ENCODE measurements at regions not wholly inside any gene's neighbourhood (a gene's known extent, or its start where the extent isn't known, plus 50 kb on each side); places are given as distances from the start of the nearest gene placed in this dataset.

- peak; percentile 54 for DNase-seq
- in situ Hi-C loops (cut with MboI): no loop called here
Observed at GRCh38 chr2:19823507-19823906, 78.3 kb downstream of the TTC32 start.

GRCh38 chr2:19819097-19820065, 82.4 kb downstream of the TTC32 start:
- no peak overlapping the region for H2AFZ ChIP-seq
- peak overlapping the region; percentile 25 for H3K4me2 ChIP-seq (ENCODE audit: unreplicated experiment)
- peak overlapping the region; percentile 76 for H3K27ac ChIP-seq

More at GRCh38 chr2:19823507-19823906, 78.3 kb downstream of the TTC32 start:
- peak overlapping the region; percentile 36 for H3K4me2 ChIP-seq (ENCODE audit: unreplicated experiment)
- no peaks in the 10 kb centered on the region for H3K9me3 ChIP-seq (ENCODE audit: low read depth)
- peaks cover 20% of the 10 kb centered on the region for H3K4me1 ChIP-seq (ENCODE audit: insufficient read depth)
- H3K36me3 ChIP-seq (ENCODE audit: low read depth): no peaks in the 10 kb centered on the region
- H3K9ac ChIP-seq: no peak overlapping the region
- no peak overlapping the region for H3K4me3 ChIP-seq
- H3F3A ChIP-seq (ENCODE audit: insufficient read depth): peaks cover 7% of the 10 kb centered on the region
- no peak for TF ChIP-seq EZH2phosphoT487 (IDR thresholded peaks at IDR 0.05; ENCODE audit: insufficient read depth, low read depth)
- TF ChIP-seq EZH2 (IDR thresholded peaks at IDR 0.05; ENCODE audit: insufficient read depth, poor library complexity, severe bottlenecking): no peak
- H4K20me1 ChIP-seq (ENCODE audit: insufficient read depth): no peaks in the 10 kb centered on the region
- H2AFZ ChIP-seq: no peak overlapping the region
- H3K27ac ChIP-seq: peak overlapping the region; percentile 7; the same call in 1 of the 2 replicates
- H3K27me3 ChIP-seq (replicated peaks; ENCODE audit: insufficient read depth): no peaks in the 10 kb centered on the region
- no peaks in the 10 kb centered on the region for H3K79me2 ChIP-seq (ENCODE audit: insufficient read depth)
- no peaks in the 10 kb centered on the region for H3K9me2 ChIP-seq (ENCODE audit: insufficient read depth)

GRCh38 chr2:19818543-19818942, 83.2 kb downstream of the TTC32 start:
- H3K4me3 ChIP-seq: no peak overlapping the region
- H3K4me1 ChIP-seq (ENCODE audit: insufficient read depth): peaks cover 26% of the 10 kb centered on the region
- peak overlapping the region; percentile 25 for H3K4me2 ChIP-seq (ENCODE audit: unreplicated experiment)
- peak overlapping the region; percentile 46; the same call in 1 of the 2 replicates for H3K9ac ChIP-seq
- H3K79me2 ChIP-seq (ENCODE audit: insufficient read depth): no peaks in the 10 kb centered on the region
- H3K9me2 ChIP-seq (ENCODE audit: insufficient read depth): no peaks in the 10 kb centered on the region
- H3K9me3 ChIP-seq (ENCODE audit: low read depth): no peaks in the 10 kb centered on the region
- H4K20me1 ChIP-seq (ENCODE audit: insufficient read depth): no peaks in the 10 kb centered on the region
- no peak for TF ChIP-seq EZH2 (IDR thresholded peaks at IDR 0.05; ENCODE audit: insufficient read depth, poor library complexity, severe bottlenecking)
- TF ChIP-seq EZH2phosphoT487 (IDR thresholded peaks at IDR 0.05; ENCODE audit: insufficient read depth, low read depth): no peak
- no peak overlapping the region for H2AFZ ChIP-seq
- in situ Hi-C loops (cut with MboI): no loop called here
- H3K36me3 ChIP-seq (ENCODE audit: low read depth): no peaks in the 10 kb centered on the region
- H3K27ac ChIP-seq: peak overlapping the region; percentile 76
- H3F3A ChIP-seq (ENCODE audit: insufficient read depth): peaks cover 13% of the 10 kb centered on the region
- WGBS, 2 experiments (ENCODE audit: low coverage in 1 of 2, low lambda C conversion rate in 2 of 2, missing lambda C conversion rate in 2 of 2): 62 to 68% methylated on average over 3 of the region's 3 CpGs
- peak; percentile 46 for DNase-seq
- H3K27me3 ChIP-seq (replicated peaks; ENCODE audit: insufficient read depth): no peaks in the 10 kb centered on the region

More at GRCh38 chr2:19819097-19820065, 82.4 kb downstream of the TTC32 start:
- H3K9me3 ChIP-seq (ENCODE audit: low read depth): no peaks in the 10 kb centered on the region
- TF ChIP-seq EZH2 (IDR thresholded peaks at IDR 0.05; ENCODE audit: insufficient read depth, poor library complexity, severe bottlenecking) (no peak), EZH2phosphoT487 (IDR thresholded peaks at IDR 0.05; ENCODE audit: insufficient read depth, low read depth) (no peak)
- no peaks in the 10 kb centered on the region for H3K79me2 ChIP-seq (ENCODE audit: insufficient read depth)
- peak overlapping the region; percentile 46; the same call in 1 of the 2 replicates for H3K9ac ChIP-seq
- H4K20me1 ChIP-seq (ENCODE audit: insufficient read depth): no peaks in the 10 kb centered on the region
- H3F3A ChIP-seq (ENCODE audit: insufficient read depth): peaks cover 13% of the 10 kb centered on the region
- H3K36me3 ChIP-seq (ENCODE audit: low read depth): no peaks in the 10 kb centered on the region
- in situ Hi-C loops (cut with MboI): no loop called here
- peaks cover 28% of the 10 kb centered on the region for H3K4me1 ChIP-seq (ENCODE audit: insufficient read depth)
- H3K9me2 ChIP-seq (ENCODE audit: insufficient read depth): no peaks in the 10 kb centered on the region
- no peaks in the 10 kb centered on the region for H3K27me3 ChIP-seq (replicated peaks; ENCODE audit: insufficient read depth)
- no peak overlapping the region for H3K4me3 ChIP-seq
- 43% methylated on average over 8 of the region's 8 CpGs for WGBS, 2 experiments (ENCODE audit: low coverage in 1 of 2, low lambda C conversion rate in 2 of 2, missing lambda C conversion rate in 2 of 2)
- DNase-seq: peak; percentile 98

DNA sequence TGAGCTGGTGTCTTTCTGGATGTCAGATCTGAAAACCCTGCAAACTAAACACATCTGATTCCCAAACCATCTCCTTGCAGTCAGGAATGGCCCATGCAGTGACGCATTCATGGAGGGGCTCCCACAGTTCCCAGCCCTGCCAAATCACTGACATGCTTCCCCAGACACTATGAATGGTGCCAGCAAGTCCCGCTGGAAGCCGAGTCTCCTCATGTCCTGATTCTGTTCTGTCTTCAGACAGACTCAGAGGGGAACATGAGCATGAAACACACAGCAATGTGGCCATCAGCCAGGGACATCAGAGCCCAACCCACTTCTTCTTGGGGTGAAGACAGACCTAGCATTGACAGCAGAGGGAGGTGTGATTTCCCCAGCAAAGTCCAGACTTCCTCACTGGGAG, 83.7 kb downstream of the TTC32 start:
- Histone ChIP-seq H2AFZ (no peak overlapping the region), H3F3A (ENCODE audit: insufficient read depth) (peaks cover 13% of the 10 kb centered on the region), H3K4me3 (no peak overlapping the region), H3K9me2 (ENCODE audit: insufficient read depth) (no peaks in the 10 kb centered on the region), H3K27me3 (replicated peaks; ENCODE audit: insufficient read depth) (no peaks in the 10 kb centered on the region), H3K27ac (peak overlapping the region; percentile 76), H4K20me1 (ENCODE audit: insufficient read depth) (no peaks in the 10 kb centered on the region), H3K9ac (no peak overlapping the region), H3K4me2 (ENCODE audit: unreplicated experiment) (no peak overlapping the region), H3K79me2 (ENCODE audit: insufficient read depth) (no peaks in the 10 kb centered on the region), H3K4me1 (ENCODE audit: insufficient read depth) (peaks cover 21% of the 10 kb centered on the region), H3K36me3 (ENCODE audit: low read depth) (no peaks in the 10 kb centered on the region), H3K9me3 (ENCODE audit: low read depth) (no peaks in the 10 kb centered on the region)
- DNase-seq: peak; percentile 52
- TF ChIP-seq EZH2 (IDR thresholded peaks at IDR 0.05; ENCODE audit: insufficient read depth, poor library complexity, severe bottlenecking) (no peak), EZH2phosphoT487 (IDR thresholded peaks at IDR 0.05; ENCODE audit: insufficient read depth, low read depth) (no peak)
- 28 to 47% methylated on average over 3 of the region's 3 CpGs for WGBS, 2 experiments (ENCODE audit: low coverage in 1 of 2, low lambda C conversion rate in 2 of 2, missing lambda C conversion rate in 2 of 2)
- in situ Hi-C loops (cut with MboI): no loop called here
